IMR-90 (cell line): ENCODE measurements at regions not wholly inside any gene's neighbourhood (a gene's known extent, or its start where the extent isn't known, plus 50 kb on each side); places are given as distances from the start of the nearest gene placed in this dataset.

Experiments used
- ATAC-seq: fragments of 200-7000 bp; cut with Tn5 transposase; 2 replicates; pipeline ENCODE4 v1.9.1; 2020; ENCODE audit warnings: low read depth, mild to moderate bottlenecking, moderate library complexity
- BruUV-seq: library from RNA; stranded (reverse); fragments of 400-500 nt; replicated peaks from 2 replicates; lab custom pipeline; 2021; lab: Mats Ljungman, UMichigan
- CTCF ChIA-PET: fragments of 300-600 bp; formaldehyde crosslinking; extraction: SDS; loops from one replicate; lab custom pipeline; 2021; ENCODE audit warnings: antibody characterized with exemption; lab: Yijun Ruan, JAX
- POLR2A ChIA-PET: fragments of 300-600 bp; sonication (Branson Sonifier 250); formaldehyde crosslinking; loops from one replicate; lab custom pipeline; 2022; ENCODE audit warnings: antibody characterized with exemption; ENCODE audit not compliant: unreplicated experiment; lab: Charles Lee
- DNase-seq: peaks from one replicate; pipeline ENCODE4 v3.0.0; 2013
- H2AFZ ChIP-seq: replicated peaks from 2 replicates; pipeline ENCODE3; 2013; ENCODE audit warnings: low read length, mild to moderate bottlenecking; ENCODE audit not compliant: poor library complexity
- H2AK5ac ChIP-seq: 2 replicates; pipeline ENCODE4 v1.6.1; 2013; ENCODE audit warnings: low read depth, low read length, inconsistent platforms
- H2AK9ac ChIP-seq: replicated peaks from 2 replicates; pipeline ENCODE3; 2013; ENCODE audit warnings: mild to moderate bottlenecking, low read depth, low read length, moderate library complexity; ENCODE audit not compliant: poor library complexity
- H2BK120ac ChIP-seq: 2 replicates; pipeline ENCODE4 v1.6.1; 2013; ENCODE audit warnings: low read depth, low read length, inconsistent platforms
- H2BK15ac ChIP-seq: 3 replicates; pipeline ENCODE4 v1.6.1; 2013; ENCODE audit warnings: low read depth, low read length, inconsistent platforms
- H2BK20ac ChIP-seq: 2 replicates; pipeline ENCODE4 v1.6.1; 2013; ENCODE audit warnings: low read depth, mild to moderate bottlenecking, inconsistent platforms, low read length, moderate library complexity
- H2BK5ac ChIP-seq: 2 replicates; pipeline ENCODE4 v1.6.1; 2013; ENCODE audit warnings: mild to moderate bottlenecking, low read depth, low read length, inconsistent platforms; ENCODE audit not compliant: poor library complexity, severe bottlenecking
- H3K14ac ChIP-seq: replicated peaks from 2 replicates; pipeline ENCODE4 v1.6.1; 2013; ENCODE audit warnings: low read depth, low read length, inconsistent platforms
- H3K18ac ChIP-seq: 2 replicates; pipeline ENCODE4 v1.6.1; 2013; ENCODE audit warnings: low read depth, low read length, control low read depth
- H3K23ac ChIP-seq: 2 replicates; pipeline ENCODE4 v1.6.1; 2013; ENCODE audit warnings: low read depth, low read length, inconsistent platforms
- H3K27ac ChIP-seq: 2 replicates; pipeline ENCODE4 v1.5.1; 2013; ENCODE audit warnings: mild to moderate bottlenecking, control low read depth, low read length; ENCODE audit not compliant: insufficient read depth
- H3K27me3 ChIP-seq: 2 replicates; pipeline ENCODE4 v1.6.1; 2013; ENCODE audit warnings: low read length; ENCODE audit not compliant: control insufficient read depth, insufficient read depth
- H3K36me3 ChIP-seq: 2 replicates; pipeline ENCODE4 v1.6.1; 2013; ENCODE audit warnings: low read length, mixed read lengths; ENCODE audit not compliant: control insufficient read depth, insufficient read depth
- H3K4ac ChIP-seq: 2 replicates; pipeline ENCODE4 v1.6.1; 2013; ENCODE audit warnings: low read depth, low read length, inconsistent platforms
- H3K4me1 ChIP-seq: 2 replicates; pipeline ENCODE4 v1.6.1; 2013; ENCODE audit warnings: low read length, mixed read lengths; ENCODE audit not compliant: control insufficient read depth, insufficient read depth
- H3K4me2 ChIP-seq: 2 replicates; pipeline ENCODE4 v1.6.1; 2013; ENCODE audit warnings: low read depth, mild to moderate bottlenecking, control low read depth, low read length, moderate library complexity
- H3K4me3 ChIP-seq: 2 replicates; pipeline ENCODE4 v1.5.1; 2013; ENCODE audit warnings: low read depth, mild to moderate bottlenecking, control low read depth, low read length, moderate library complexity; ENCODE audit not compliant: insufficient read depth
- H3K56ac ChIP-seq: 2 replicates; pipeline ENCODE4 v1.6.1; 2013; ENCODE audit warnings: low read length, inconsistent platforms; ENCODE audit not compliant: insufficient read depth; ENCODE audit errors: extremely low read depth
- H3K79me1 ChIP-seq, 2 experiments: 2 replicates each; pipeline ENCODE4 v1.6.1; 2013; ENCODE audit warnings: low read length in 2 of 2, inconsistent platforms in 1 of 2, low read depth in 1 of 2
- H3K9ac ChIP-seq: 2 replicates; pipeline ENCODE4 v1.6.1; 2013; ENCODE audit warnings: low read depth, low read length, control low read depth
- H3K9me1 ChIP-seq: 2 replicates; pipeline ENCODE4 v1.6.1; 2013; ENCODE audit warnings: low read length, inconsistent platforms; ENCODE audit not compliant: insufficient read depth
- H3K9me3 ChIP-seq: 2 replicates; pipeline ENCODE4 v1.6.1; 2013; ENCODE audit warnings: low read length; ENCODE audit not compliant: control insufficient read depth, insufficient read depth
- H4K20me1 ChIP-seq: 2 replicates; pipeline ENCODE4 v1.6.1; 2013; ENCODE audit warnings: low read length, inconsistent platforms; ENCODE audit not compliant: insufficient read depth
- H4K5ac ChIP-seq: 2 replicates; pipeline ENCODE4 v1.6.1; 2013; ENCODE audit warnings: mild to moderate bottlenecking, low read depth, low read length, control low read depth
- H4K8ac ChIP-seq, 2 experiments: 2 replicates each; pipeline ENCODE4 v1.6.1; 2013; ENCODE audit warnings: low read depth in 2 of 2, low read length in 2 of 2, control low read depth in 1 of 2, inconsistent platforms in 1 of 2
- H4K91ac ChIP-seq: 2 replicates; pipeline ENCODE4 v1.6.1; 2013; ENCODE audit warnings: low read depth, low read length, inconsistent platforms; ENCODE audit not compliant: insufficient read depth
- BHLHE40 ChIP-seq: fragments of 150-350 bp; IDR thresholded peaks from 2 replicates; pipeline ENCODE4 v1.6.1; 2016; ENCODE audit warnings: mild to moderate bottlenecking, low read depth, low read length
- CEBPB ChIP-seq: IDR thresholded peaks from 2 replicates; pipeline ENCODE4 v1.6.1; 2012; ENCODE audit warnings: low read depth, low read length, improper control_type of control experiment
- CHD1 ChIP-seq: IDR thresholded peaks from 2 replicates; pipeline ENCODE4 v1.6.1; 2012; ENCODE audit warnings: low read depth, low read length, improper control_type of control experiment
- CTCF ChIP-seq: conservative IDR thresholded peaks from 2 replicates; pipeline ENCODE4 v1.5.1; 2012; ENCODE audit warnings: mild to moderate bottlenecking, low read depth, low read length, improper control_type of control experiment
- ELK1 ChIP-seq: fragments of 150-350 bp; IDR thresholded peaks from 2 replicates; pipeline ENCODE4 v1.6.1; 2016; ENCODE audit warnings: low read depth, mild to moderate bottlenecking, low read length, moderate library complexity, borderline replicate concordance
- FOS ChIP-seq: fragments of 150-350 bp; IDR thresholded peaks from 2 replicates; pipeline ENCODE4 v1.6.1; 2016; ENCODE audit warnings: low read depth, low read length
- MAFK ChIP-seq: IDR thresholded peaks from 2 replicates; pipeline ENCODE4 v1.6.1; 2012; ENCODE audit warnings: low read depth, low read length, improper control_type of control experiment
- MAZ ChIP-seq: IDR thresholded peaks from 2 replicates; pipeline ENCODE4 v1.6.1; 2012; ENCODE audit warnings: low read depth, mild to moderate bottlenecking, low read length, improper control_type of control experiment, moderate library complexity, borderline replicate concordance
- MXI1 ChIP-seq: IDR thresholded peaks from 2 replicates; pipeline ENCODE4 v1.6.1; 2012; ENCODE audit warnings: low read depth, mild to moderate bottlenecking, low read length, moderate library complexity, borderline replicate concordance
- NFE2L2 ChIP-seq: fragments of 150-350 bp; IDR thresholded peaks from 2 replicates; pipeline ENCODE4 v1.6.1; 2016; ENCODE audit warnings: low read depth, mild to moderate bottlenecking, low read length
- POLR2A ChIP-seq: IDR thresholded peaks from 2 replicates; pipeline ENCODE4 v1.6.1; 2012; ENCODE audit warnings: mild to moderate bottlenecking, low read depth, low read length
- RAD21 ChIP-seq: IDR thresholded peaks from 2 replicates; pipeline ENCODE4 v1.6.1; 2012; ENCODE audit warnings: low read length, improper control_type of control experiment
- RCOR1 ChIP-seq: IDR thresholded peaks from 2 replicates; pipeline ENCODE4 v1.6.1; 2012; ENCODE audit warnings: mild to moderate bottlenecking, low read length, improper control_type of control experiment; ENCODE audit not compliant: insufficient replicate concordance
- RFX5 ChIP-seq: IDR thresholded peaks from 2 replicates; pipeline ENCODE4 v1.8.0; 2012; ENCODE audit warnings: low read depth, mild to moderate bottlenecking, low read length, moderate library complexity
- SMC3 ChIP-seq: fragments of 150-350 bp; IDR thresholded peaks from 2 replicates; pipeline ENCODE4 v1.6.1; 2016; ENCODE audit warnings: low read depth, mild to moderate bottlenecking, antibody characterized with exemption, low read length, moderate library complexity
- USF2 ChIP-seq: fragments of 150-350 bp; IDR thresholded peaks from 2 replicates; pipeline ENCODE4 v1.6.1; 2017; ENCODE audit warnings: mild to moderate bottlenecking, antibody characterized with exemption, low read length, low read depth
- WGBS, 2 experiments: methylation state at CpG; one replicate each; pipeline versions ENCODE4 v1.1.5 to v1.1.7; 2013; ENCODE audit warnings: missing lambda C conversion rate in 2 of 2; ENCODE audit not compliant: insufficient read length in 1 of 2; ENCODE audit errors: extremely low coverage in 2 of 2; 5-methylcytosine and 5-hydroxymethylcytosine counted together
- dilution Hi-C: fragments of 300-500 bp; cut with HindIII; formaldehyde crosslinking; loops from one replicate; pipeline ENCODE4 v1.14.3; 2018; ENCODE audit warnings: low sequenced_read_pairs; ENCODE audit not compliant: unreplicated experiment
- in situ Hi-C: fragments of 300-500 bp; cut with MboI; formaldehyde crosslinking; loops from 3 replicates; pipeline ENCODE4 v1.14.3; 2019; ENCODE audit warnings: low sequenced_read_pairs, inconsistent platforms, mixed read lengths
- intact Hi-C: fragments of 100-400 bp; cut with micrococcal nuclease; formaldehyde crosslinking; loops from 2 replicates; pipeline ENCODE4 v1.10.0; 2022

GRCh38 chr13:110981379-110981778 is 66.5 kb upstream of the ANKRD10 start:
- H3K4me2 ChIP-seq: no peak overlapping the region
- H2BK20ac ChIP-seq: no peak overlapping the region

More at GRCh38 chr13:110981379-110981778, 66.5 kb upstream of the ANKRD10 start:
- Histone ChIP-seq H2AK9ac (no peak overlapping the region), H4K91ac (no peak overlapping the region), H3K27ac (no peak overlapping the region), H3K4ac (no peak overlapping the region), H3K9me3 (no peaks in the 10 kb centered on the region), H4K8ac (no peak overlapping the region), H3K9ac (no peak overlapping the region), H3K9me1 (no peaks in the 10 kb centered on the region), H3K18ac (no peak overlapping the region), H2AFZ (no peak overlapping the region), H2AK5ac (no peak overlapping the region), H2BK120ac (no peak overlapping the region), H4K5ac (no peak overlapping the region), H3K27me3 (no peaks in the 10 kb centered on the region), H2BK5ac (no peak overlapping the region), H2BK15ac (no peak overlapping the region), H3K56ac (no peak overlapping the region), H3K23ac (no peak overlapping the region), H3K79me1 (no peaks in the 10 kb centered on the region; a peak in 1 of 4 replicates), H3K4me1 (peaks cover 7% of the 10 kb centered on the region), H3K36me3 (no peaks in the 10 kb centered on the region), H3K4me3 (no peak overlapping the region), H4K20me1 (no peaks in the 10 kb centered on the region), H3K14ac (no peak overlapping the region)
- dilution Hi-C loops (no loop called here), in situ Hi-C loops (no loop called here), intact Hi-C loops (no loop called here)
- POLR2A ChIA-PET: no interaction called here
- ATAC-seq (no peak), DNase-seq (no peak)
- BruUV-seq: no TSS peak
- CTCF ChIA-PET: no interaction called here
- 100% methylated on average over 1 of the region's 4 CpGs; no CpG with 5 or more reads in 1 of the 2 experiments for WGBS, 2 experiments
- TF ChIP-seq CHD1 (no peak), CEBPB (no peak), RCOR1 (no peak), MAFK (no peak), RAD21 (no peak), FOS (no peak), MXI1 (no peak), NFE2L2 (no peak), BHLHE40 (no peak), CTCF (no peak), USF2 (no peak), POLR2A (no peak), ELK1 (no peak), MAZ (no peak), RFX5 (no peak), SMC3 (no peak)
